PFSK-1 (cell line): ENCODE measurements at regions not wholly inside any gene's neighbourhood (a gene's known extent, or its start where the extent isn't known, plus 50 kb on each side); places are given as distances from the start of the nearest gene placed in this dataset.

Experiments used
- POLR2AphosphoS5 ChIP-seq: IDR thresholded peaks from 2 replicates; pipeline ENCODE4 v1.6.1; 2012; ENCODE audit warnings: low read depth, mild to moderate bottlenecking, control low read depth, low read length, moderate library complexity
- SIN3A ChIP-seq: IDR thresholded peaks from 2 replicates; pipeline ENCODE4 v1.6.1; 2012; ENCODE audit warnings: mild to moderate bottlenecking, low read length, moderate library complexity, borderline replicate concordance; ENCODE audit not compliant: insufficient read depth

DNA sequence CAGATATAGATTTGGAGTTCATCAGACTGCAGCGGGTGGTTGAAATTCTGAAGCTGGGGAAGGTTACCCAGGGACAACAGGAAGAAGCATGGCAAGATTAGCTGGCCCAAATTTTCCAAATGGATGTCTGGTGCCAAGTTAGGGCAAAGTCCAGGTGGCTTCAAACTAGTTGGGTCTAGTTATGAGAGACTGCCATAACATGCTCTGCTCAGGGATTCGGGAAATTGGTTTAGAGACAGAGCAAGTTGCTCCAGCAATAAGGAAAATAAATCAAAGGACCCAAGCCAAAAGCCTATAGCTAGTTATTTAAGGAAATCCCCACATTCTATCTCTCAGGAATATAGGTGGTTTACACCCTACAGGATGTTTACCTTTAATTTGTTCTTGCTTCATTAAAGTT lies 125.7 kb upstream of the BTG1 start:
- TF ChIP-seq SIN3A (no peak), POLR2AphosphoS5 (no peak)
